Epithelial cell of esophagus (primary cell): ENCODE measurements at regions not wholly inside any gene's neighbourhood (a gene's known extent, or its start where the extent isn't known, plus 50 kb on each side); places are given as distances from the start of the nearest gene placed in this dataset.

Experiments used
- DNase-seq: peaks from one replicate; pipeline ENCODE4 v3.0.0; 2010; ENCODE audit warnings: low read depth
- H3K4me3 ChIP-seq: 2 replicates; pipeline ENCODE4 v1.5.1; 2011; ENCODE audit warnings: mild to moderate bottlenecking, low read length, control low read depth
- TF ChIP-seq, protein P1 (sequence below): IDR thresholded peaks from 2 replicates; pipeline ENCODE4 v1.5.1; 2011; ENCODE audit warnings: low read depth, mild to moderate bottlenecking, low read length, control low read depth, inconsistent platforms; ENCODE audit not compliant: insufficient read depth; ENCODE audit errors: missing control alignments

GRCh38 chr9:115378758-115379157 lies 260.8 kb upstream of the TNC start:
- no peak for DNase-seq
- TF ChIP-seq, protein P1, sequence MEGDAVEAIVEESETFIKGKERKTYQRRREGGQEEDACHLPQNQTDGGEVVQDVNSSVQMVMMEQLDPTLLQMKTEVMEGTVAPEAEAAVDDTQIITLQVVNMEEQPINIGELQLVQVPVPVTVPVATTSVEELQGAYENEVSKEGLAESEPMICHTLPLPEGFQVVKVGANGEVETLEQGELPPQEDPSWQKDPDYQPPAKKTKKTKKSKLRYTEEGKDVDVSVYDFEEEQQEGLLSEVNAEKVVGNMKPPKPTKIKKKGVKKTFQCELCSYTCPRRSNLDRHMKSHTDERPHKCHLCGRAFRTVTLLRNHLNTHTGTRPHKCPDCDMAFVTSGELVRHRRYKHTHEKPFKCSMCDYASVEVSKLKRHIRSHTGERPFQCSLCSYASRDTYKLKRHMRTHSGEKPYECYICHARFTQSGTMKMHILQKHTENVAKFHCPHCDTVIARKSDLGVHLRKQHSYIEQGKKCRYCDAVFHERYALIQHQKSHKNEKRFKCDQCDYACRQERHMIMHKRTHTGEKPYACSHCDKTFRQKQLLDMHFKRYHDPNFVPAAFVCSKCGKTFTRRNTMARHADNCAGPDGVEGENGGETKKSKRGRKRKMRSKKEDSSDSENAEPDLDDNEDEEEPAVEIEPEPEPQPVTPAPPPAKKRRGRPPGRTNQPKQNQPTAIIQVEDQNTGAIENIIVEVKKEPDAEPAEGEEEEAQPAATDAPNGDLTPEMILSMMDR, result no peak
- H3K4me3 ChIP-seq, result no peak overlapping the region

- no peak overlapping the region for H3K4me3 ChIP-seq
- no peak for DNase-seq
- TF ChIP-seq, protein P1, result no peak
These were observed 261.8 kb upstream of the TNC start for GRCh38 chr9:115379719-115380118.

GRCh38 chr9:115382865-115383264 lies 264.9 kb upstream of the TNC start:
- TF ChIP-seq, protein P1, result no peak
- no peak for DNase-seq
- no peak overlapping the region for H3K4me3 ChIP-seq

DNA sequence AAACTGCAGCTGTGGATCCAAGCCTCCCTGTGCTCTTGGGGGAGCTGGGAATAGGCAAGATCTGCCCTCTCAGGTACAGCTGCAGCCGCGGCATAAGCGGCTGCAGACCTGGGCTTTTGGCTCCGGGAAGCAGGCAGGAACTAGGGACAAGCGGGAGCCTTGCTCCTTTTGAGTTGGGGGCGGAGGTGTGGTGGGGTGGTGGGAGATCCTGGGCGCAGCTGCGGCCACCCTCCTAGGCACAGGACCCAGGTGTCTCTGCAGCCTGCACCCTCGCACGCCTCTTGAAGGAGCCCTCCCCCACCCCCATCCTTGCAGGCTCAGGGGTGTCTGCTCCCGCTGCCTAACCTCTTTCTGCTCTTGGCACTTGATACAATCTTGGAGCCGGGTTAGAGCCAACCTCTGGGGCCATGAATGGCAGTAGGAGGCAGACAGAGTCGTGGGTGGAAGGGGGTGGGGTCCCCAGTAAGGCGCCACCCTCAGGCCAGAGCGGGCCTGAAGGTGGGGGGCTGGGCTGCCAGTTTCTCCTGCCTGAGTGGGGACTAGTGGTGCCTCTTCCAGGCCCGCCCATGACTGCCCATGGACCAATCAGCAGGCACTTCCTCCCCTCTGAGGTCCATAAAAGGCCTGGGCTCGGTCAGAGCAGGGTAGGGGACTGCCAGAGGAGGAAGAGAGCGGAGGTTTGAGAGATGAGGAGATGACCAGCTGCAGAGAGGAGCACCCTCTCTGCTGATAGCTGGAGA lies 267.6 kb upstream of the TNC start:
- TF ChIP-seq, protein P1, result no peak
- no peak overlapping the region for H3K4me3 ChIP-seq
- no peak for DNase-seq

- H3K4me3 ChIP-seq, result no peak overlapping the region
- TF ChIP-seq, protein P1, result no peak
- no peak for DNase-seq
These were observed 269.2 kb upstream of the TNC start for GRCh38 chr9:115386963-115387770.

DNA sequence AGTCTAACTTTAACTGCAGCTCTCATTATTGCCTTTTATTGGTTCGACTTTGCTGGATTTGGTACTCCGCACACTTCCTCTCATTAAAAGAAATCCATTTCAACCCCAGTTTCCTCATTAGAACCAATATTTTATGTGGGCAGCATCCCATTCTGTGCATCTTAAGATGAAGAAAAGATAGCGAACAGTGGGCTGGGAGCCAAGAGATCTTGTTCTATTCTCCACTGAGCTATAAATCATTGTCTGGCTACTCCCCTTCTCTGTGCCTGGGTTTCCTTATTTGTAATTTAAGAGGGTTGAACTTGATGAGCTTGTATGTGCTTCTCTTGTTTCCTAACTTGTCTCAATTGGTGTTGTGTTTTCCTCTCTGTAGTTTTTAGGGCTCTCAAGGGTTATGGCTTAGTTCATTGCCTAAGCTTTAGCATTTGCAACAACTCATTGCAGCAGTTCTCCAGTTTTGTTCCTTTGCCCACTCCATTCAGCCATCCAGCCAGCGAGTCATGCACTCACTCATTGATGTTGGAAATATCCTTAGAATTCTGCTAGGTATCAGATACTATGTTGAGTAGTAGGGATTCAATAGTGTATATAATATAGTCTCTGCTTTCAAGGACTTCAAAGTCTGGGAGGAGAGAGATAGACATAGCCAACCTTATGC lies 273.3 kb upstream of the TNC start:
- DNase-seq, result no peak
- H3K4me3 ChIP-seq, result no peak overlapping the region
- TF ChIP-seq, protein P1, result no peak
